ENCODE measurements at regions not wholly inside any gene's neighbourhood (a gene's known extent, or its start where the extent isn't known, plus 50 kb on each side); places are given as distances from the start of the nearest gene placed in this dataset.

DNA sequence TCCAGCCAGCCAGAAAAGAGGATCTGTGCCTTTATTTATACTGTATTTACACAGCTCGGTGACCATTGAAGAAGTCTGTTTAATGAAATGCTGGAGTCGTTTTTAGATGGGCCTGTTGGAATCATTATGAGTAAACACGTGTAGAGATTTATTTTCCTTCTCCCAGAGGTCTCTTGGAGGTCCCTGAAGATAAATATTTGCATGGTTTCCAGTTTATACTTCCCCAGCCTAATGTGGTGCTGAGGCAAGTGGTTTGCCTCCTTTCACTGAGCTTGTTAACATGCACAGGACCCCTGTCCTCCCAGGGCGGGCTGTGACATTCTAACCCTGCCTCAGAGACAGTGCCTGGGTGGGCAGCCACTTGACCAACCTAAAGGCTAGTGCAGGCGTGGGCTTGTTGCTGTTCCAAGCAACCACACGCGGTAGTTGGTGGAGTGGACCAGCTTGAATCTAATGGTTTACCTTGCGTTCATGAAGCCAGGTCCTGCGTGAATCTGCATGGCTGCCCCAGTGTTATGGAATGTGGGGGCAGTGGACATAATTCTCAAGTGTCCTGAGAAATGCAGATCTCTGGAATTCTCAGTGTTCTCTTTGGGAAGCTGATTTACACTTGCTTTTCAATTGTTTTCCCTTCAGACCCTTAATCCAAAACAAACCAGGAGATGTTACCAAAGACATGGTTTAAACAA, 130.2 kb upstream of the DLX2 start:
- no peaks in the 10 kb centered on the region for H3K9me3 ChIP-seq (replicated peaks; ENCODE audit: low read length)
- H3K27me3 ChIP-seq (ENCODE audit: control insufficient read depth, insufficient read depth, low read length): peaks cover 27% of the 10 kb centered on the region
- no peak overlapping the region for H3K9ac ChIP-seq (ENCODE audit: low read depth, low read length)
- no peaks in the 10 kb centered on the region for H3K36me3 ChIP-seq (ENCODE audit: insufficient read depth, low read length)
- H3K4me2 ChIP-seq (ENCODE audit: low read length): no peak overlapping the region
- peaks cover 24% of the 10 kb centered on the region for H3K4me1 ChIP-seq (ENCODE audit: control insufficient read depth, insufficient read depth, low read length)
- H3K4me3 ChIP-seq (ENCODE audit: low read length): no peak overlapping the region

DNA sequence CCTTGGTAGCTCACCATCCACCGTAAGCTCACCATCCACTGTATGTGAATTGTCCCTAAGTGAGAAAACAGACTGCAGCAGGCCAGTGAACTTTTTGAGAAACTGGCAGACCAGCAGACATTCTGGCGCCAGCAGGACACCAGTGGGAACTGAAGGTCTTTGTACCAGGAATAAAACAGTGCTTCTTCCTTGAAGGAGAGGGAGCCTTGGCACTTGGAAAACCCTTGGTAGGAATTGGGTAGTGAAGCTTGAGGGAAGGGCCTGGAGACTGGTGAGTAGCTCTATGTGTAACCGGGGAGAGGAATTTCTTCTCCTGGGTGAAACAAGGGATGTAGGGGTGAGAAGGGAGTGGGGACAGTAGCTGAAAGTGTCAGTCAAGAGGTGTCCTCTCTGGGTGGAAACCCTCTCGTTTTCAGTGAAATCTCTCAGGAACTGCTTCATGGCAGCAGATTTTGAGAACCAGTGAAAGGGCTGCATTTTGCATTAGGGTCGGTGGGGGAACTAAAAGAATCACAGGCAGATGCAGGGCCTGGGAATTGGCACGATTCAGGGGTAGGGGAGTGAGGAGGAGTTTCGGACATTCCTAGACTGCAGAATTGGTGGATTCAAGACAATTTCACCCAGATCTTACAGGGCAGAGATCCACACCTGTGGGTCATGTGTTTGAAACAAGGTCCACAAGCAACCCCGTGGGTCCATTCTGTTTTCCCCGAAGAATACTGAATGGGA, 131.5 kb upstream of the DLX2 start:
- Histone ChIP-seq H3K9ac (ENCODE audit: low read depth, low read length) (no peak overlapping the region), H3K27me3 (ENCODE audit: control insufficient read depth, insufficient read depth, low read length) (peaks cover 27% of the 10 kb centered on the region), H3K4me3 (ENCODE audit: low read length) (peak overlapping the region; percentile 71), H3K36me3 (ENCODE audit: insufficient read depth, low read length) (no peaks in the 10 kb centered on the region), H3K9me3 (replicated peaks; ENCODE audit: low read length) (no peaks in the 10 kb centered on the region), H3K4me1 (ENCODE audit: control insufficient read depth, insufficient read depth, low read length) (peaks cover 24% of the 10 kb centered on the region), H3K4me2 (ENCODE audit: low read length) (peak overlapping the region; percentile 96)

DNA sequence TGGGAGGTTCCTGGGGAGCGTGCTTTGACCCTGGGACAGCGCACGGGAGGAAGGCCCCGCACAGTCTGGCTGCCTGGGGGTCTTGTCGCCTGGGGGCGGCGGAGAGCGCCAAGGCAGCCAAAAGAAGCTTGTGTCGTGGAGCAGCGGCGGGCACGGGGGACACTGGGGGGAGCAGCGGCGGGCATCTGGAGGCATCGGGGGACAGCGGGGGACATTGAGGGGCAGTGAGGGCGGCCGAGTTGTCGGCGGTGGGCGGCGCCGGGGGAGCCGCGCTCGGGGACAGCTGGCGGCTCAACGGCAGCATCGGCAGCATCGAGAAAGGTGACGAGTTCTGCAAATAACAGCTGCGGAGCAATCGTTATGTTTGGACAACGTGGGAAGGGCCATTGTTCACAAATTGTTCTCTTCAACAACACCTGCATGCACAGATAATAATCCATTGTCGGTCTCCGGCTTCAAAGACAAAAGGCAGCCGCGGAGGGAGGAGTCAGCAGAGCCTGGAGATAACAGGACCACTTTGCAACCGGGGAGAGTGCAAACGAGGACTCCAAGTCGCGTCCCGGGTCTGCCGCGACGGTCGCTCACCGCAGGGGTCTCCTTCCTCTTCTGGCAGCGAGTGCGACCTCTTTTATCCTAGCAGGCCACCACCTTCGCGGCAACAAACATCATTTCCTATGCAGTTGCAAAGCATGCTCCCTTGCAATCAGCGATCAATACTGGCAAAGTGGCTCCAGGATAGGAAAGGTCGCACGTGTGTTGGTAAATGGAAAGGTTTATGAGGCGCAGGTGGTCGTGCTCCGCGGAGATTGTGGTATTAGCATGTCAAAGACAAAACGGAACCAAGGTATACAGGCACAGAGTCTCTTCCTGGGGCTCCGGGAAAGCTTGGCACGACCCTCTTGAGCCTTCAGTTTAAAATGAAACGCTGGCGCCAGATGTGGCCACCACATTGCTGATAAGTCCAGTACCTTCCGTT, 132.3 kb upstream of the DLX2 start:
- H3K9me3 ChIP-seq (replicated peaks; ENCODE audit: low read length): no peaks in the 10 kb centered on the region

DNA sequence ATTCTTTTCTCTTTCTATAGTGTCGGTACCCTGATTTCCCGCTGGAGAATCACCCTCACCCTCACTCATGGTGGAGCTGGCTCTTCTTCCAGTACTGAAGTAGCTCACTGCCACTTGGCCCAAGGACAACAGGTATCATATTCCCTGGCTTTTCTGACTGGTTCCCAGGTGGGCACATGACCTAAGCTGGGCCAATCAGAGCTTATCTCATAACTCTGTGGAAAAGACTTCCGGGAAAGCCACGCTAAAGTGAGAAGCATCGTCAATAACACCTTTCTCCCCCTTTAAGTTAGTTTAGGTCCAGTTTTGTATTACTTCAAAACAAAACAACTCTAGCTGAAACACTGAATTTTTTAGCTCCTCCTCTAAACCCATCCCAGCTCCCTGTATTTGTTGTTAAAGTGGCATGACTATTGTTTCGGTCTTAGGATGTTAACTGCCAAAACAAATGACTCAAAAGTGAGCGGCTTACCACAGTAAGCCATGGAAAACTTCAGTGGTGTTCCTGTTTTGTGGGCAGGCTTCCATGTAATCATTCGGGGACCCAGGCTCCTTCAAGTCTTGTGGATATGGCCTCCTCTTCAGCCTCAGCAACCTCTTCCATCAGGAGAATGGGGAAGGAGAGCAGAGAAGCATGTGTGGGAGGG, 137.4 kb upstream of the DLX2 start:
- Histone ChIP-seq H3K9ac (ENCODE audit: low read depth, low read length) (no peak overlapping the region), H3K4me3 (ENCODE audit: low read length) (no peak overlapping the region), H3K9me3 (replicated peaks; ENCODE audit: low read length) (no peaks in the 10 kb centered on the region), H3K36me3 (ENCODE audit: insufficient read depth, low read length) (no peaks in the 10 kb centered on the region), H3K4me2 (ENCODE audit: low read length) (no peak overlapping the region), H3K4me1 (ENCODE audit: control insufficient read depth, insufficient read depth, low read length) (peaks cover 13% of the 10 kb centered on the region), H3K27me3 (ENCODE audit: control insufficient read depth, insufficient read depth, low read length) (peaks cover 17% of the 10 kb centered on the region)

More for the DNA sequence above, 132.3 kb upstream of the DLX2 start:
- H3K27me3 ChIP-seq (ENCODE audit: control insufficient read depth, insufficient read depth, low read length): peaks cover 27% of the 10 kb centered on the region
- peaks cover 27% of the 10 kb centered on the region for H3K4me1 ChIP-seq (ENCODE audit: control insufficient read depth, insufficient read depth, low read length)
- peak overlapping the region; percentile 96 for H3K4me2 ChIP-seq (ENCODE audit: low read length)
- no peaks in the 10 kb centered on the region for H3K36me3 ChIP-seq (ENCODE audit: insufficient read depth, low read length)
- H3K9ac ChIP-seq (ENCODE audit: low read depth, low read length): no peak overlapping the region
- peak overlapping the region; percentile 71 for H3K4me3 ChIP-seq (ENCODE audit: low read length)

DNA sequence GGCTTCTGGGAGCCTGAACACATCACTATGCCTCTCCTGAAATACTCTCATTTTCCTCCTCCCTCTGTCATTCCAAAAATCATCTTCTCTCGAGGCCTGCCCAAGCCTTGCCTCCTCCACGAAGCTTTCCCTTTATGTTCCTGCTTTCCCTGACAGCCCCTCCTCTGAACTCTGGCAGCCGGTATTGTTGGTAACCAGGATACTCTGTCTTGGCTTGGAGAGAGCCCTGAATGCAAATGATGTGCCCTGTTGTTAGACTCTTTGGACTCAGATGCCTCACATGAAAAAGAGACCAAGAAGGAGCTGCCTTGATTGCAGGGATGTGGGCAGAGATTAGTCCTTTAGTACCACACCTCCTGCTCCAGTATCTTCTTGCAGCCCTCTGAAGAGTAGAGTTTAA, 138.5 kb upstream of the DLX2 start:
- H3K27me3 ChIP-seq (ENCODE audit: control insufficient read depth, insufficient read depth, low read length): peaks cover 6% of the 10 kb centered on the region
- peaks cover 8% of the 10 kb centered on the region for H3K4me1 ChIP-seq (ENCODE audit: control insufficient read depth, insufficient read depth, low read length)
- no peak overlapping the region for H3K4me2 ChIP-seq (ENCODE audit: low read length)
- no peak overlapping the region for H3K4me3 ChIP-seq (ENCODE audit: low read length)
- H3K9me3 ChIP-seq (replicated peaks; ENCODE audit: low read length): no peaks in the 10 kb centered on the region
- H3K36me3 ChIP-seq (ENCODE audit: insufficient read depth, low read length): no peaks in the 10 kb centered on the region
- H3K9ac ChIP-seq (ENCODE audit: low read depth, low read length): no peak overlapping the region

DNA sequence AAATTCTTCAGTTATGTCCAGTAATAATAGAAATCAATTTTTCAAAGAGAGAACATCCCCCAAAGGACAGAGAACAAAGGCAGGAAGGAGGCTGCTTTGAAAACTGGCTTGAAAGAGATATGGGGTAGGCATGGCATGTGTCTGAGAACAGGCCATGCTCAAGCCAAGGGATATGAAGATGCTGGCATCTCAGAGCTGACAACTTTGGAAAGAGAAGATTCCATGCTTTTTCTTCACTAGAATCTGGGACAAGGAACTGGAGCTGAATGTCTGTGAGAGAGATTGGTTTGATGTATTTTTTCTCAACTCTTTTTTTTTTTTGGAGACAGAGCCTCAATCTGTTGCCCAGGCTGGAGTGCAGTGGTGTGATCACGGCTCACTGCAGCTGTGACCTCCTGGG, 139.8 kb upstream of the DLX2 start:
- no peak overlapping the region for H3K9ac ChIP-seq (ENCODE audit: low read depth, low read length)
- H3K4me1 ChIP-seq (ENCODE audit: control insufficient read depth, insufficient read depth, low read length): peaks cover 15% of the 10 kb centered on the region
- no peaks in the 10 kb centered on the region for H3K36me3 ChIP-seq (ENCODE audit: insufficient read depth, low read length)
- H3K27me3 ChIP-seq (ENCODE audit: control insufficient read depth, insufficient read depth, low read length): no peaks in the 10 kb centered on the region
- no peak overlapping the region for H3K4me3 ChIP-seq (ENCODE audit: low read length)
- no peak overlapping the region for H3K4me2 ChIP-seq (ENCODE audit: low read length)
- no peaks in the 10 kb centered on the region for H3K9me3 ChIP-seq (replicated peaks; ENCODE audit: low read length)

DNA sequence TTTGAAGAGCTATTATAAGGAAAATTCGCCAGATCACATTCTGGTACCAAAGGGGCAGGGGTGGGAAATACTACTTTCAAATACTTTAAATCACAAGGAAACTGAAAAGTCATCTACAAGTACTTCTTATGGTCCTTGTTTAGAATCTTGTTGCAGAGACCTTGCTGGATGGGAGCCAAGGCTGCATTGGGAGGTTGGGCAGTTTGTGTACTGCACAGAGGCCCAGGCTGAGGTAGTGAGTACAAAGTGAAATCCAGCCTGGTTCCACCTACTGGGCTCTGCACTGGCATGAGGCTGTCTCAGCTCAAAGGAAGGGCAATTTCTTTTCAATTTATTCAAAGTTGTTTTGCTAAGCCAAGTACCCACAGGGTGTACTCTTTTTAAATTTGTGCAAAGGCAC, 140.3 kb upstream of the DLX2 start:
- no peaks in the 10 kb centered on the region for H3K27me3 ChIP-seq (ENCODE audit: control insufficient read depth, insufficient read depth, low read length)
- H3K36me3 ChIP-seq (ENCODE audit: insufficient read depth, low read length): no peaks in the 10 kb centered on the region
- H3K4me3 ChIP-seq (ENCODE audit: low read length): no peak overlapping the region
- peaks cover 15% of the 10 kb centered on the region for H3K4me1 ChIP-seq (ENCODE audit: control insufficient read depth, insufficient read depth, low read length)
- H3K4me2 ChIP-seq (ENCODE audit: low read length): no peak overlapping the region
- no peaks in the 10 kb centered on the region for H3K9me3 ChIP-seq (replicated peaks; ENCODE audit: low read length)
- no peak overlapping the region for H3K9ac ChIP-seq (ENCODE audit: low read depth, low read length)

DNA sequence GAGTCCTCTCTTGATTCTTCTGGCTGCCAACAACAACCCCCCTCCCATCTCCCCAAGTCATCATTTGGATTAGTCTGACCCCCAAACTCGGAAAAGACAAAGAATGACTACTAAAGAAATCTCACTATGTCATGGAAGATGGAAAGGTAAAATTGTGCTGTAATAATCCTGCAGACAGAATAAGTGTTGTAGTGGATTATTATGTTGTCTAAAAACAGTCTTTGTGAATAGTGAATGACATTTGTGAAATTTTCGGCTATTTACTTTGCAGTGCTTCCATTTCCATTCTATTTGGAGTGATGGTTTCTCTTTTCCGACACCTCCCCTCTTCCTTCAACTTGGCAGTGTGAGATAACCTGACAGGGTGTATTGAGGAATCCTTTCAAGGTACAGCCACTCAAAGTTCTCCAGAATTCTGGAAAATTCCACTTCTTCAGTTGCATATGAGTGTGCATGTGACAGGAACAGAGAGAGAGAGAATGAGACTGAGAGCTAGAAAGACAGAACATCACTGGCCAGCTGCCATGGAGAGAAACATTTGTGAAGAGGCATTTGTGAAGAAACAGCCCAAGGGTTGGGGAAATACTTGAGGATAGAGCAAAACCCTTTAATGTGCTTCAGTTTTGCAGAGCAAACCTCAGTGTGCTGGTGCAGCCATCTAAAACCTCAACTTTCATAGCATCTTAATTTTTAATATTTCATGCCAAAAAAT, 141.9 kb upstream of the DLX2 start:
- Histone ChIP-seq H3K4me2 (ENCODE audit: low read length) (no peak overlapping the region), H3K9ac (ENCODE audit: low read depth, low read length) (no peak overlapping the region), H3K4me1 (ENCODE audit: control insufficient read depth, insufficient read depth, low read length) (peaks cover 28% of the 10 kb centered on the region), H3K9me3 (replicated peaks; ENCODE audit: low read length) (no peaks in the 10 kb centered on the region), H3K27me3 (ENCODE audit: control insufficient read depth, insufficient read depth, low read length) (no peaks in the 10 kb centered on the region), H3K4me3 (ENCODE audit: low read length) (no peak overlapping the region), H3K36me3 (ENCODE audit: insufficient read depth, low read length) (no peaks in the 10 kb centered on the region)

DNA sequence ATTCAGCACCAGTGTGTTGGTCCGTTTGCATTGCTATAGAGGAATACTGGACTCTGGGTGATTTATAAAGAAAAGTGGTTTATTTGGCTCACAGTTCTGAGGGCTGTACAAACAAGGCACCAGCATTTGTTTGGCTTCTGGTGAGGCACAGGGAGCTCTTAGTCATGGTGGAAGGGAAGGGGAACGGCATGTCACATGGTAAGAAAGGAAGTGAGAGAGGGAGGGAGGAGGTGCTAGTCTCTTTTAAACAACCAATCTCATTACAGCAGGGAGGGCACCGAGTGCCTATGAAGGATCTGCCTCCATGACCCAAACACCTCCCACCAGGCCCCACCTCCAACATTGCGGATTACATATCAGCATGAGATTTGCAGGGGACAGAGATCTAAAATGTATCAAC, 143.9 kb upstream of the DLX2 start:
- Histone ChIP-seq H3K4me3 (ENCODE audit: low read length) (no peak overlapping the region), H3K9ac (ENCODE audit: low read depth, low read length) (no peak overlapping the region), H3K4me2 (ENCODE audit: low read length) (no peak overlapping the region), H3K36me3 (ENCODE audit: insufficient read depth, low read length) (no peaks in the 10 kb centered on the region), H3K4me1 (ENCODE audit: control insufficient read depth, insufficient read depth, low read length) (peaks cover 41% of the 10 kb centered on the region), H3K27me3 (ENCODE audit: control insufficient read depth, insufficient read depth, low read length) (no peaks in the 10 kb centered on the region), H3K9me3 (replicated peaks; ENCODE audit: low read length) (no peaks in the 10 kb centered on the region)

DNA sequence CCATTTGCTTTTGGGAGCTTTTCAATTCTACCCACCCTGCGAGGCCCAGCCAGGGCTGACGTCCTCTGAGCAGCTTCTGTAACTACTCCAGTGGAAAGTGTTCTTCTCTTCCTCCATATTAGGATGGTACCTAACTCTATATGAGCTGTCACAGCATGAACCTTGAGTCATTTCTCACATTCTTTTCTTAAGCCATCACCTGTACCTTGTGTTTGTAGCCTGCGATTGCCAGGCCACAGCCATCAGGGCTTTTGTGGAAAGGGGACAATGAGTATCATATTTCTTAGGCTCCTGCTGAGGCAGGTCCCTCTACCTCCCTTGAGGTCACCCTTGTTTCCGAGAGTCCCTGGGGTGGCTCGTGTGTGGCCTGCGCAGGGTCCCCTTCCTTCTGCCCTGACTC, 144.5 kb upstream of the DLX2 start:
- Histone ChIP-seq H3K9me3 (replicated peaks; ENCODE audit: low read length) (no peaks in the 10 kb centered on the region), H3K36me3 (ENCODE audit: insufficient read depth, low read length) (no peaks in the 10 kb centered on the region), H3K4me1 (ENCODE audit: control insufficient read depth, insufficient read depth, low read length) (peaks cover 46% of the 10 kb centered on the region), H3K27me3 (ENCODE audit: control insufficient read depth, insufficient read depth, low read length) (no peaks in the 10 kb centered on the region), H3K4me2 (ENCODE audit: low read length) (no peak overlapping the region), H3K4me3 (ENCODE audit: low read length) (no peak overlapping the region), H3K9ac (ENCODE audit: low read depth, low read length) (no peak overlapping the region)

Measured in skeletal muscle satellite cell (primary cell).